ENCODE measurements at regions not wholly inside any gene's neighbourhood (a gene's known extent, or its start where the extent isn't known, plus 50 kb on each side); places are given as distances from the start of the nearest gene placed in this dataset.

GRCh38 chr16:11462036-11462435 lies 116.8 kb downstream of the RMI2 start:
- Mint-ChIP-seq H3K9me3 (no peaks in the 10 kb centered on the region), H3K27ac (no peak overlapping the region), H3K4me1 (no peaks in the 10 kb centered on the region), H3K27me3 (ENCODE audit: low read depth) (peaks cover 4% of the 10 kb centered on the region), H3K4me3 (no peak overlapping the region), H3K36me3 (ENCODE audit: low read depth) (no peaks in the 10 kb centered on the region)
- no peak for TF ChIP-seq CTCF (IDR thresholded peaks at IDR 0.05; ENCODE audit: unreplicated experiment in 3 of 3)

GRCh38 chr16:11462861-11463260 lies 117.6 kb downstream of the RMI2 start:
- H3K4me3 Mint-ChIP-seq = no peak overlapping the region
- H3K9me3 Mint-ChIP-seq = no peaks in the 10 kb centered on the region
- no peak for TF ChIP-seq CTCF (IDR thresholded peaks at IDR 0.05; ENCODE audit: unreplicated experiment in 3 of 3)
- H3K36me3 Mint-ChIP-seq (ENCODE audit: low read depth) = no peaks in the 10 kb centered on the region
- no peak overlapping the region for H3K27ac Mint-ChIP-seq
- H3K4me1 Mint-ChIP-seq = no peaks in the 10 kb centered on the region
- peaks cover 4% of the 10 kb centered on the region for H3K27me3 Mint-ChIP-seq (ENCODE audit: low read depth)

- Mint-ChIP-seq H3K36me3 (ENCODE audit: low read depth) (no peaks in the 10 kb centered on the region), H3K27ac (no peak overlapping the region), H3K4me1 (no peaks in the 10 kb centered on the region), H3K27me3 (ENCODE audit: low read depth) (peaks cover 4% of the 10 kb centered on the region), H3K4me3 (no peak overlapping the region), H3K9me3 (no peaks in the 10 kb centered on the region)
- no peak for TF ChIP-seq CTCF (IDR thresholded peaks at IDR 0.05; ENCODE audit: unreplicated experiment in 3 of 3)
Measured at GRCh38 chr16:11464241-11464640, 119.0 kb downstream of the RMI2 start.

GRCh38 chr16:11465675-11466074 lies 120.4 kb downstream of the RMI2 start:
- Mint-ChIP-seq H3K9me3 (no peaks in the 10 kb centered on the region), H3K27me3 (ENCODE audit: low read depth) (peaks cover 4% of the 10 kb centered on the region), H3K4me1 (no peaks in the 10 kb centered on the region), H3K27ac (no peak overlapping the region), H3K36me3 (ENCODE audit: low read depth) (no peaks in the 10 kb centered on the region), H3K4me3 (no peak overlapping the region)
- no peak for TF ChIP-seq CTCF (IDR thresholded peaks at IDR 0.05; ENCODE audit: unreplicated experiment in 3 of 3)

GRCh38 chr16:11470676-11471415 lies 115.9 kb downstream of the LITAF start:
- no peaks in the 10 kb centered on the region for H3K36me3 Mint-ChIP-seq (ENCODE audit: low read depth)
- H3K4me1 Mint-ChIP-seq = no peaks in the 10 kb centered on the region
- H3K9me3 Mint-ChIP-seq = no peaks in the 10 kb centered on the region
- H3K27me3 Mint-ChIP-seq (ENCODE audit: low read depth) = no peaks in the 10 kb centered on the region
- no peak overlapping the region for H3K4me3 Mint-ChIP-seq
- H3K27ac Mint-ChIP-seq = no peak overlapping the region
- TF ChIP-seq CTCF (IDR thresholded peaks at IDR 0.05; ENCODE audit: unreplicated experiment in 3 of 3) = no peak

- Mint-ChIP-seq H3K4me1 (no peaks in the 10 kb centered on the region), H3K27me3 (ENCODE audit: low read depth) (no peaks in the 10 kb centered on the region), H3K36me3 (ENCODE audit: low read depth) (no peaks in the 10 kb centered on the region), H3K9me3 (no peaks in the 10 kb centered on the region), H3K4me3 (no peak overlapping the region), H3K27ac (no peak overlapping the region)
- TF ChIP-seq CTCF (IDR thresholded peaks at IDR 0.05; ENCODE audit: unreplicated experiment in 3 of 3) = no peak
Measured at GRCh38 chr16:11471548-11471947, 115.2 kb downstream of the LITAF start.

Data from nephron (organoid).